ENCODE measurements at regions not wholly inside any gene's neighbourhood (a gene's known extent, or its start where the extent isn't known, plus 50 kb on each side); places are given as distances from the start of the nearest gene placed in this dataset.

DNA sequence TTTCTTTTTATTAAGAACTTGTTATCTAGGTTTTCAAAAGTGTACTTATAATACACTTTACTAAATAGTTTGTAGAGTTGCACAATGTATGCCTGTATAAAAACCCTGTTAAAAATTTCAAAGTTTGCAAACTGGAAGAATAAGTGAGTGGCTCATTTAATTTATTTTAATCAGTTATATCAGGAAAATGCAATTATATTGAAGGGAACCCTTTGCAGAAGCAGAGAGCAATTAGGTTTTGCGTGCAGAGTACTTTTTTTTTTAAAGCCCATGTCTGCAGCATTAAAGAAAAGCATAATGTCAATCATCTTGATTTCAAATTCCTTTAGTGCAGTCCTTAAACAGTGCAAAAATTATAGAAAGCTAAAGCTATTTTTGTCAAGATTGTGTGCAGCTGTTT, 271.3 kb upstream of the LDB2 start:
- DNase-seq (ENCODE audit: low spot score), result no peak

DNA sequence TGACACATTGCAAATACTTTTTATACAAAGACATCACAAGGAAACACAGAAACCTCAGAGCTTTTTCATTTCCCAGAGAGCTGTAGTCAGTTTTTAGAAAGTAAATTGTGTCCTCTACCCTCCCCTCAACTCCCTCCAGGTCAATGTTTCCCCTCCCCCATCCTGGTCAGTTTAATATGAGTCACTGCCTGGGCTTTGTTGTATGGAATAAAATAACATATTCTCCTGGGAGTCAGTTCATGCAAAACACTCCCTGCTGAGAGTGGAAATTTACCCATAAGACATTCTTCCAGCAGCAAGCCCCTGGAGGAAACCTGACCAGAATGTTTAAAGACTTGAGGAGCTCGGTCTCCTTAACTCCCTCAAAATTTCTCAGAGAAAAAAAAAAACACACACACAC, 270.1 kb upstream of the LDB2 start:
- no peak for DNase-seq (ENCODE audit: low spot score)

DNA sequence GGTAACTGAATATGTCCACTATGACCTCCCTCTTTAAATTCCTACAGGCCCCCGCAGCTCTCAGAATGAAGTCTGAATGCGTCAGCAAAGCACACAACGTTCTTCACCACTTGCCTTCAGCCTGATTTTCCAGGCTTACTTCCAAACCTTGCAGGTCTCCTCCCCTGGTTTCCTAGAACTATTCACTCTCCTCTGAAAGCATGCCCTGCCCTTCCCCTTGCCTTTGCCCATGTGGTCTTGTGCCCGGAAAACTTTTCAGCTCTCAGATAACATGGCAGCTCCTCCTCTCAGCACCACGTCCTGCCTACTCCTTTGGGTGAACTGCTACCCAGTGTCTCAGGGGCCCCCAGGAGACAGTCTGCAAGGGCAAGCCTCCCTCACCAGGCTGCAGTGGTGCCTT, 268.5 kb upstream of the LDB2 start:
- no peak for DNase-seq (ENCODE audit: low spot score)

DNA sequence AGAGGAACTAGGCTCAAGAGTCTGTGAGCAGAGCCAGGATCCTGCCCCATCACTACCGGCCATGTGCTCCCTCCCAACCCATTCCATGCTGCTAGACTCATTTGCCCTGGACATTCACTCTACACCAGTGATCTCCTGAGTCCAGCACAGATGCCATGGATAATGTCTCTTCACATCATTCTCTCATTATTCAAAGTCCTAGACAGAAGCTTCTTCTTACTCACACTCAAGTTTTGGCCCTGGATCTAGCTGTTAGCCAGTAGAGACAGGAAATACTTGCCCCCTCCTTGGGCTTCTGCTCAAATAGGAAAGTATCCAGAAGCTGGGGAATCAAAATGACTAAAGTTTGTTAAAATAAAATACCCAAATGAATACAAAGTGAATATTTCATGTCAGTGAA, 266.8 kb upstream of the LDB2 start:
- no peak for DNase-seq (ENCODE audit: low spot score)

DNA sequence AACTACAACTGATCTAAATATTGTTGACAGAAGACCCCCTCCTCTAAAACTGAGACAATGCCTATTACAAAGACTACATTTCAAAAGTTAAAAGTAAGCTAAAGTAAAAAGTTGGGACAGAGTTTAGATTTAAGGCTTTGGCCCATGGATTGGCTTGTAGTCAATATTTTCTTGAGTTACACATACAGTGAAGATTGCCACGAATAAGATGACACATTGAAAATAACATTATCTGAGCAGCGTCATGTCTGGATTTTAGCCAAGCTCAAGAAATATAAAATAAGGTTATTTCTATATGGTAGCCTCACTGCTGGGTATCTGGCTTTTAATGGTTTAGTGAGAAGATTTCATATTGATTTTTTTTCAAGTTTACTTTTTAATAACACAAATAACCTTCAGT, 266.2 kb upstream of the LDB2 start:
- DNase-seq (ENCODE audit: low spot score), result no peak

DNA sequence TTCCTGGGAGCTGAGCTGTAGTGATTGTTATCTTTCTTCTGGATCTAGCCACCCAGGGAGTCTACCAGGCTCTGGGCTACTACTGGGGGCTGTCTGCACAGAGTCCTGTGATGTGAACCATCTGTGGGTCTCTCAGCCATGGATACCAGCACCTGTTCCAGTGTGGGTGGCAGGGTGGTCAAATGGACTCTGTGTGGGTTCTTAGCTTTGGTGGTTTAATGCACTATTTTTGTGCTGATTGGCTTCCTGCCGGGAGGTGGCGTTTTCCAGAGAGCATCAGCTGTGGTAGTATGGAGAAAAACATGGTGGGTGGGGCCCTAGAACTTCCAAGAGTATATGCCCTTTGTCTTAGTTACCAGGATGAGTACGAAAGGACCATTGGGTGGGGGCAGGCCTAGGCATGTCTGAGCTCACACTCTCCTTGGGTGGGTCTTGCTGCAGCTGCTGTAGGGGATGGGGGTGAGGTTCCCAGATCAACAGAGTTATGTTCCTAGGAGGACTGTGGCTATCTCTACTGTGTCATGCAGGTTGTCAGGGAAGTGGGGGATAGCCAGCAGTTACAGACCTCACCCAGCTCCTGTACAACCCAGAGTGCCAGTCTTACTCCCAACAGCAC, 264.8 kb upstream of the LDB2 start:
- no peak for DNase-seq (ENCODE audit: low spot score)

DNA sequence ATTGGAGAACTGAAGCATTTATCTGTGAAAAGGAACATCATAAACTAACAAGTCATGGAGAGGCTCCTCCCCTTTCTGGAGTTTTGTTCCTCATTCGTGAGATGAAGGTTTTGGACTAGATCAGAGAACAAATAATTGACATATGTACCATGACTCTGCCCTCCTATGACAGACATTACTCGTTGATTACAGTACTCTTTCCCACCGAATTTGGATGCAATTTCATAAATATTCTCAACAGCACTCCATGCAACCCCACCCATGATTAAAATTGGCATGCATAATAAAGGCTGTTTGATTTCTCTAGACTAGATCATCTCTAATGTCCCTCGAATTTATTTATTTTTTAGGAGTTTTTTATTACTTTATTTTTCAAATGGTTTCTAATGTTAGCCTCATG, 258.9 kb upstream of the LDB2 start:
- no peak for DNase-seq (ENCODE audit: low spot score)

DNA sequence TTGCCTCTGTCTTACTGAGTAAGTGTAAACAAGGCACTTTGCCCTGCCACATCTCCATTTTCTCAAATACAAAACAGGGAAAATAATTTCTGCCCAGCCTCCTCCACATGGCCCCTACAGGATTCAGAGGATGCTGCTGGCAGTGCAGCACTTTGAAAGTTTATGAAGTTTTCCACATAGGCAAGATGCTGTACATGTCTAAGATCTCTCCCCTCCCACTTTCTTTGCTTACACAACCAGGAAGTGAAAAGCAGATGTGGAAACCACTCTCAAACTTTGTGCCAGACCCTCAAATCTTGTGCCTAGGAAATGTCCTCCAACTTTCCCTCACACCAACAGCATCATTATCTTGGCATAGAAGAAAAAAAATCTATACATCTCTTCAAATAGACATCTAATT, 257.0 kb upstream of the LDB2 start:
- no peak for DNase-seq (ENCODE audit: low spot score)

DNA sequence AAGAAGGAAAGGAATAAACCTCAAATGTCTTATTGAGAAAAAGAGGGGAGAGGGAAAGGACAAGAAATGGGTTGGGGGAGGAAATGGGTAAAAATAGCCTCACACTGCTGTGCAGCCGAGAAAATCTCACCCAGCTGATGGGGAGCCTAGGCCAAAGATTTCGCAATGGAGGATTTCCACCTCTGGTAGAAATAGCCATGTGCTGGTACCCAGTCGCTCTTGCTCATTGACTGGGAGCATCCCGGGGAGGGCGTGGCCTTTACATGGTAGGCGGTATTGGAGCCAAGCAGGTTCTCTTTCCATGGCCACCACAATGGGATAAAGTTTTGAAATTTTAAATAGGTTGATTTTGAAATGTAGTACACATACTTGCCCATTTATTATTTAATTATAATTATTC, 255.1 kb upstream of the LDB2 start:
- no peak for DNase-seq (ENCODE audit: low spot score)

DNA sequence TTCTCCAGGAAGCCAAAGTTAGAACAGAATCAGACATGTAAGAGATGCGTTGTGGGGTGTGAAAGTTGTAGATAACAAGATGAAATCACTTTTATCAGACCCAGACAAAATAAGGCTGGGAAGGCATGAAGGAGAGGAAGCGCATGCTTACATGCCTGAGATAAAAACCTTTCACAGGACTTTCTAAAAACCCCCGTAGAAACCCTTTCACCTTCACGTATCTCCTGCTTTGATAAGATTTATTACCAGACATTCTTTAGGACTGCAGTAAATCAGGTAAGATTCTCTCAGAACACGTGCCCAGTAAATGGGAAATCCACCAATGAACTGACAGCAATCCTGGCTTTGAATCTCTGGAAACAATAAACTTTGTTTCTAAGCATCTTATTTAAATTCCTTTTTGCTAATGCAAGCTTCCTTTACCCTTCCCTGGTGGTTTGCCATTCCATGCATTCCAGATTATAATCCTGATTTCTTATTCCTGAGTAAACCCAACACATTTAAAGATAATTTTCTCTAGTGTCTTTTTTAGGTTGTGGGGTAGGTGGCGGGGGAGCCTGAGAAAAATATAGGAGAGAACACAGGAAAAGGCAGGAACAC, 254.6 kb upstream of the LDB2 start:
- no peak for DNase-seq (ENCODE audit: low spot score)

DNA sequence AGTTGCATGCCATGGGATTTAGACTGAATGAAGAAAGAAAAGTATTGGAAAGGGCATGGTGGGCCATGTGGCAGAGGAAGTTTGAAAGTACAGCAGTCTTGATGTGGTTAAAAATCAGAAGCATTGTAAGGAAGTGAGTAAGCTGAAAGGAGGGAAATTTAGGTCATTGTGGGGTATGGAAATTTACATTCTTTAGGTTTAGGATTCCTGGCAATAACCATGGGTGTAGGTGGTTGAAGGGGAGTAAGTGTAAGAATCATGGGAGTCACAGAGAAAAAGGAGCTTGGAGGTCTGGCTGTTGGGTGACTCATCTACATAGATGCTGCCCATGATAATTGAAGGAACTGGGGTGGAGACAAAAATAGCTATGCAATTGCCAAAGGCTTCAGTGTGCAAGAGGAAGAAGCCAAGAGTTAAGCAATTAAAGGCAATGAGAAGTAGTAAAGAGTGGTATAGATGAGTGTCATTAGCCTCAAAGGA, 243.8 kb upstream of the LDB2 start:
- no peak for DNase-seq (ENCODE audit: low spot score)

DNA sequence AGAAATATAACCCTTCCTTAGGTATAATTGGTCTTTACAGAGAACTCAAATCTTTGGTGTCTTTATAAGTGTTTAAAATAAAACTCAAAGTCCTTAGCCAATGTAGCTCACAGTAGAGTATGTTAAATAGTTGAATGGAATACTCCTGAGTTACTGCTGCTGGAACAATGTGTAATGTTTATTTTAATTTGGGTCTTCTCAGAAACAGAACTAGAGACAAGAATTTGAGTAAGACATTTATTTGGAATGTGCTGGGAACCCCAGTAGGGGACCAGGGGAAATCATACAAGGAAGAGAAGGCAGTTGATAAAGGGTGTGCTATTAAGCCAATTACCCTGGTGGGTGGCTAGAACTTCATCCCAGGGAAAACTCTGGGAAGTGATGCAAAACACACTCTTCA, 240.4 kb upstream of the LDB2 start:
- no peak for DNase-seq (ENCODE audit: low spot score)

DNA sequence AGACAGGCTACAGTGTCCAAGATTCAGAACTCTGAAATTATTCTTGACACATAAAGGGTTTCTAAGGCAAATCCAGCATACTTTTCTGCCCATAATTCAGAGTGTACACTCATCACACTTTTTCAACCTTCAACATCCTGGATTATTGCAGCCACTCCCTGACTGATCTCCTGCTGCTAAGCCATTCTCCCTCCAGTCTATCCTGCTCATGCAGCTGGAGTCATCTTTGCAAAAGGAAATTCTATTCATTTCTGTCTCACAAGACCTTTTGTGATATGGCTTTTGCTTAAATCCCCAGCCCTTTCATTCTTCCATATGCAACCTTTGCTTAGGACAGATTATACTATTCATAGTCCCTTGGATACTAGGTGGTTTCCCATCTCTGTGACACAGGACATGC, 236.1 kb upstream of the LDB2 start:
- no peak for DNase-seq (ENCODE audit: low spot score)

DNA sequence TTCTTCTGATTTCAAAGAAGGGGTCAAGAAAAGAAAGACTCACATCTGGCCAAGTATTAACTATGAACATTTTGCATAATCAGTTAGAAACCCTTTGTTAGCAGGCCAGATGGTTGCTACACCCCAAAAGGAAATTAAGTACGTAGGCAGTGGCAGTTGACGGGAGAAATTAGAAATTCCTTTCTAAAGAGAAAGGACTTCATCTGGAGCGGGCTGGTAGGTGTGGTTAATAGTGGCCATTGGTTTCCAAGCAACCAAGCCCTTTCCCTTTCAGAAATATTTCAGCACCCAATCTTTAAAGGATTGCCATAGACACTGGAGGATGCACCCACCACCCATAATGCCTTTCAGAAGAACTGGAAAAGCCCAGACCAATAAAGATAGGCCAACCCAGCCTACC, 235.7 kb upstream of the LDB2 start:
- no peak for DNase-seq (ENCODE audit: low spot score)

DNA sequence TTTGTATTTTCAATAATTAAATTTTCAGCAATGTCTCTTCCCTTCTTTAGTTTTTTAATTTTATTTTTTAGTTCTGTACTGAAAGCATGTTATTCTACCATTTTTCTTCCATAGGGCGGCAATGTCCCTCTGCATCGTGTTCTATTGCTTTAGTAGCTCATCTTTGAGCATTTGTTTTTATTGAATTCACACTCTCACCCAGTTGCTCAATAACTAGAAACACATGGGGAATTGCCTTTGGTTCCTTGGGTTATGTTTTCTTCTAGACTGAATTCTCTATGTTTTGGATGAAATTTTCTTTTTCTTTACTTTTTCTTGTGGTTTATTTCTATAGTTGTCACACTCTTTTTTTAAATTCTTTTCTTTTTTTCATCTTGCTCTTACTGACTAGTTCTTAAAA, 233.8 kb upstream of the LDB2 start:
- DNase-seq (ENCODE audit: low spot score), result no peak

DNA sequence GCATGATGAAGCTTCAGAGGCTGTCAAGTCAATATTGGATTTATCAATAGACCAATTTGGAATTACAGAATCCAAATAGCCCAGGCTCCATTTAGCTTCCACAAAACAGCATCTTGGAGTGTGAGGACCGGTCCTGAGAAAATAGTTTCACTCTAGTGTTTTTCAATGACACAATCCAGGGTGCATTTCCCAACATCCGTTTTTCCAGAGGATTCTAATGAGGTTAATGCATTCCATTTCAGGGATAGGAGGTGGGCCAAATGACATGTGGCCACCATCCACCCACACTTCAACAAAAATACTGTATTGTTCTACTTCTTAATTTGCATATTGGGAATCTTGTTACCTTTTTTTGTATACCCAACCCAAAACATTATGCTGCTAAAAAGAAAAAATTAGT, 229.8 kb upstream of the LDB2 start:
- no peak for DNase-seq (ENCODE audit: low spot score)

DNA sequence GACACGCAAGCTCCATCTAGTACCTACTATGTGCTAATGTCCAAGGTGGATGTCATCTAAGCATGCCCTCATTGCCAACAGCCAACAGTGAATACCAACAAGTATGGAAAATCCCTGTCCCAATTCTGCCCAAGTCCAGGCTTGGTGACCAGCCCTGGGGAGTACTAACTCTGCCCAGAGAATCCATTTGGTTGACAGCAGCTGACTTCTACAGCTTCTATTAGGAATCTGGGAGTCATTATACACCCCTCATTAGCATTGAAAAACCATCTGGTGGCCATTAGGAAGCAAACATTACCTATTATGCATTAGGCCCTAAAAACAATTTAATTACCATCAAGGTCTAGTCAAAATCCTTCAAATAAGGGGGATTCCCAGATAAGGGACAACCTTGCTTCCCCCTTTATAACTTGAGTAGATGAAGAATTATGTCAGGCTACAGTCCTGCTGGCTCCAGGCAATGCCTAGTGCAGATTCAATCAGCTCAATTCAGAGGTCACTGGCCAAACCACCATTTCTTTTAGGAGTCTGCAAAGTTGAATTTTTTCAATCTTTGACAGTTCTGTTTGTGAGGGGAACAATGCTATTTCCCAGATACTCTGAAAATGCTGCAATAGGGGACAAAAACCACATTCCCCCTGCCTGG, 228.0 kb upstream of the LDB2 start:
- DNase-seq (ENCODE audit: low spot score), result no peak

DNA sequence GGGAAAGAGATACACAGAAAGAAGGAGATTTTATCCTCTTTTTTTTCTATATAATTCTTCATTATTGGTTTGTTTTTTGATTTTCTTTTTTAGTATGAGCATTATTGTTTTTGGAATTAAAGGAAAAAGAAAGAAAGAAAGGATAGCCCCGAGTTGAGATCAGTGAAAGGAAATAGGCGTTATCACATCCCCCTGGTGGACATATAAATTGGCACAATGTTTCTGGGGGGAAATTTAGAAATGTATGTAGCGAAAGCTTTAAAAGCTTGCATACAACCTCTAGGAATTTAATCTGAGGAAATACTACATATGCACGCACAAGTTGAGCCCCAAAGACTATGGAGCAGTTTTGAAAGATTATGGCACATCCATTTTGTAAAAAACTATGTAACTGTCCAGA, 226.3 kb upstream of the LDB2 start:
- peak; percentile 8 for DNase-seq (ENCODE audit: low spot score)

DNA sequence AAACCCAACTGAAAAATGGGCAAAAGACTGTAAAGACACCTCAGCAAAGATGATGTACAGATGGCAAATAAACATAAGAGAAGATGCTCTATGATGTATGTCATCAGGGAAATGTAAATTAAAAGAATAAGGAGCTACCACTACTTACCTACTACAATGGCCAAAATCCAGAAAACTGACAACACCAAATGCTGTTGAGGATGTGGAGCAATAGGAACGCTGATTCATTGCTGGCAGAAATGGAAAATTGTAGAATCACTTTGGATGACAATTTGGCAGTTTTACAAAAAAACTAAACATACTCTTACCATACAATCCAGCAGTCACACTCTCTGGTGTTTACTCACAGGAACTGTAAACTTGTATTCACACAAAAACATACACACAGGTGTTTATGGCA, 222.3 kb upstream of the LDB2 start:
- no peak for DNase-seq (ENCODE audit: low spot score)

DNA sequence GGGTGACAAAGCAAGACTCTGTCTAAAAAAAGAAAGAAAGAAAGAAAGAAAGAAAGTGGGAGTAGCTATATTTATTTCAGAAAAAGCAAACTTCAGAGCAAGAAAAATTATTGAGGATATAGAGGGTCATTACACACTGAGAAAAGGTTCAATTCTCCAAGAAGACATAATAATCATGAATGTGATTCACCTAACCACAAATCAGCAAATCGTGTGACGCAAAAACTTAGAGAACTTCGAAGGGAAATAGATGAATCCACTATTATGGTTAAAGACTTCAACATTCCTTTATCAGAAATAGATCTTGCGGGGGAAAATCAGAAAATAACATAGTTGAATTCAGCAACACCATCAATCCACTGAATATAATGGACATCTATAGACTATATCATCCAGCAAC, 219.3 kb upstream of the LDB2 start:
- DNase-seq (ENCODE audit: low spot score), result no peak

DNA sequence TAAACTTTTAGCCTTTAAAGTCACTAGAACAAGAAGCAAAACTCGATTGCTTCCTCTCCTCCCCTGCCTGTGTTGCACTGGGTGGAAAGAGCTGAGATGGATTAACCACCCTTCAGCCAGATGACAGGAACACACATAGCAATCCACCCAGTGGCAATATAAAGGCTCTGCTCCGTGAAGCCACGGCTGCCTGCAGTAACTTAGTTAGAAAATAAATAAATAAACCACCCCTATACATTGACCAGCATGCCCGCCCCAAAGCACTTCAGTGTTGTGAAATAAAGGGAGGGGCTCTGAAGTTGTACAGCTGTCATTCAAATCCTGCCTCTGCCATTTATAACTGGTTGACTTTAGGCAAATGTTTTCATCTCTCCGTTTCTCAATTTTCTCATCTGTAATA, 217.1 kb upstream of the LDB2 start:
- no peak for DNase-seq (ENCODE audit: low spot score)

DNA sequence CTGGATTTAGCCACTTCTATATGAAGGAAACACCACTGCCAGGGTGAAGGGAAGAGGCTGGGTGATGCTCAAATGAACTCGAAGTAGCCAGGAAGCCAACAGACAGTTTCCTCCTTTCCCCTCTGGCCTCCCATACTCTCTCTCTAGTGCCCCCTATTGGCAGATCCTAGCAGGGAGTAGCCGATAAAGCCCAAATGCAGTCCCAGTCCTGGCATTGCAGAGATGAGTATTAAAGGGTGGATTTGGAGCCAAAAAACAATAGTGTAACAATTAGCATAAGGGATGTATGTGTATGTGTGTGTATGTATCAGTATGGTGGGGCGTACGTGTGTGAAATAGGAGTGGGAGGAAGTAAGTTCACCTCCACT, 213.8 kb upstream of the LDB2 start:
- DNase-seq (ENCODE audit: low spot score), result peak; percentile 37

DNA sequence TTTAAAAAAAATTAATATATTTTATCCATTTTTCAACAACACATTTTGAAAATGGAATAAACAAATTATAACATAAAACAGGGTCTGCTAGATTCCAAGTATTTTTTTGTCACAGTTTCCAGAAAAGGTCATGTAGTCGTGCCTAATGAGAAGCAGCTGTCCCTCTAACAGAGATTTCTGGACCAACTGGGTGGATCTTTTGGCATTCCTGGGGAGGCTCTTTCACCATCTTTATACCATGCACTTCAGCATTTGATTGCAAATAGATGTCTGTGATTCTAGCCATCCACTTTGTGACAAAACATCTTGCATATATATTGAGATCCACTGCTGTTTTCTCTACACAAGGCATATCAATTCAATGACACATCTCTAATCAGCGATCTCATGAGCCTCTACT, 210.7 kb upstream of the LDB2 start:
- DNase-seq (ENCODE audit: low spot score), result no peak

DNA sequence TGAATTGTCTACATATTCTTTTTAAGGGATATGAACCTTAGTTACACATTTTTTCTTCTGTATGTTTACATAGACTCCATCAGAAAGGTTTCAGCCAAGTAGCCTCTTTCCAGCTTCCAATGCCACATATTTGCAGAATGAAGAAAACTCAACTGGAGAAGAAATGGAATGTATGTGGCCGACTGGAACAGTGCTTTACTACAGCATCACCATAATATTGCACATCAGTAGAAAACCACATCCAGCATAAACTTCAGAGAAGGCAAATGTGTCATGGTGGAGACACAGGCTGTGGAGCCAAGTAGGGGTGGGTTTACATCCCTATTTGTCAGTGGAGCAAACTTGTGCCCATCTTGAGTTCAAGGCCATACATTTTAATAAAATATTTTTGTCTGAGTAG, 204.8 kb upstream of the LDB2 start:
- DNase-seq (ENCODE audit: low spot score), result no peak

Measured in NAMALWA (cell line).